ENCODE measurements at regions not wholly inside any gene's neighbourhood (a gene's known extent, or its start where the extent isn't known, plus 50 kb on each side); places are given as distances from the start of the nearest gene placed in this dataset.
"Not testable (repeated sequence)": the region's sequence is repeated elsewhere in the genome, so short reads cannot be mapped to it uniquely, and the experiment has no call there.

DNA sequence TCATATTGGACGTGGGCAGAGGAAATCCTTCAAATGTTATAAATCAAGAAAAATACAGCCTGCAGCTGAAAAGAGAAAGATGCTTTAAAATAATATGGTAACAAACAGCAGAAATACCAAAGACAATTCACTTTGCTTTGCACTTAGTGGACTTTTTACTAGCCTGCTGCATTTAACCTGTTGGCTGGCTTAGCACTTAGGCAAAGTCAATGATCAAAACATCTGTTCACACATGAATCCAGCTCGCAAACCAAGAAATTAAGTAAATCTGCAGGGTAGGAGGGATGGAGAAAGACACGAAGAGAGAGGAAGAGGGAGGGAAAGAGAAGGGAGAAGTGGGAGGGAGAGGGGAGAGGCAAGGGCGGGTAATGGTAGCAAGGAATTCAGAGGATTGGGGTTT, 103.6 kb upstream of the RAB4A start:
- DNase-seq: no peak

DNA sequence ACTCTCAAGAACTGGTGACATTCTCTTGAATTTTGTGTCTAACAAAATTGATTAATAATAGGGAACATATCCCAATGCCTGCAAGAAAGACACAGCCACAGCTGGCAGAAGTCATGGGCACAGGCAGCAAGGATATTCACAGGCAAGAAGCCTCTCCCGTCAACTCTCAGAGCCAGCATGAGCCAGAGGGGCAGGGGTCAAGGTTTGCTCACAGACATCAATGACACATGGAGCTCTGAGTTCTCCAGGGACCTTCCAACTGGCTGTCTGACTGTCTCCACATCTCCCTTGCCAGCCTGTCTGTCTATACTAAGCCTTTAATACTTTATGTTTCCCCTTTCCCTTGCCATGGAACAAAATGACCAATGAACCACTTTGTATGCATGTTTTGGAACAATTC, 101.5 kb upstream of the RAB4A start:
- DNase-seq: no peak

DNA sequence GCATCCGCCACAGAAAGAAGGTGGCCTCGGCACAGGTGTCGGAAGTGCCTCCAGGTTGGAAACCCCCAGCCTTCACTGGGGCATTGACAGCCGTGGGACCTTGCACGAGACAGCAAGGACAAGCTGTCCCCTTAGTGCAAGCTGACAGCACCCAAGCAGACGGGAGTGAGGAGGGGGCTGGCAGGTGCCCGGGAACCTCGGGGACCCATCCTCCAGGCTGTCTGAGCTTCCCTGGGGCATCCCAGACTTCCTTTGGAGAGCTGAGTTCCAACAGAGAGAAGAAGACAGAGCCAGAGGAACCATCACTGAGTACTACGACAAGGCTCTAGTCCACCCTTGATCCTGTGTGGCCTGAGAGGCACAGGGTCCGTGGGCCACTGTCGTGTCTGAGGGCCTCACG, 100.6 kb upstream of the RAB4A start:
- DNase-seq: no peak

DNA sequence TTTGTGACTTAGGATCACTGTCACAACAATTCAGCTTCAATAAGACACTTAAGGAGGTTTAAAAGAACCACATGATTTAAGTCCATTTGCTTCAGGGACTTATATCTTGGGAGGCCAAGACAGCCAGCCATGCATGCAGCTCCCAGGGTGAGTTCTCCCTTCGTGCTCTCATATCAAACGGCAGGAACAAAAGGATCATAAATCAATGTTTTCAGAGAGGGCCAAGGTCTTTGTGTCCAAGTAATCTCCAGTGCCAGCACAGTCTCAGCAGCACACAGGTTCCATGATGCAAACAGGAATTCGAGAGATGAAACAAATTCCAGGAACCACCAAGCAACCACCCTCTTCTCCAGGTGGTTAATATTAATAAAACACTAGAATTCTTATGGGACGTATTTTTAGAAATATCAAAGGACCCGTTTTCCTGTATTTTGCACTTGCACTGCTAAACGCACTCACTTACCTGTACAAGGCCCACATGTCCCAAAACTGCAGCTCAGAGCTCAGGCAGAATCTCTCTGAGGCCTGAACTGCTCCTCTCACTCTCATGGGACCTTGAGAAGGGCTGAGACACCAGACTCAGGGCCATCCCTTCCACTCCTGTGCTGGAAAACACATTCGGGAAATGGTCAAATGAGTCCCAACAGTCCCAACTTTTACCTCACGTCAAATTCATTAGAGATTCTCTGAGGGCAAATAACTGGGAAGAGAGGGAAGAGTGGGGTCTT, 100.0 kb upstream of the RAB4A start:
- DNase-seq: no peak

DNA sequence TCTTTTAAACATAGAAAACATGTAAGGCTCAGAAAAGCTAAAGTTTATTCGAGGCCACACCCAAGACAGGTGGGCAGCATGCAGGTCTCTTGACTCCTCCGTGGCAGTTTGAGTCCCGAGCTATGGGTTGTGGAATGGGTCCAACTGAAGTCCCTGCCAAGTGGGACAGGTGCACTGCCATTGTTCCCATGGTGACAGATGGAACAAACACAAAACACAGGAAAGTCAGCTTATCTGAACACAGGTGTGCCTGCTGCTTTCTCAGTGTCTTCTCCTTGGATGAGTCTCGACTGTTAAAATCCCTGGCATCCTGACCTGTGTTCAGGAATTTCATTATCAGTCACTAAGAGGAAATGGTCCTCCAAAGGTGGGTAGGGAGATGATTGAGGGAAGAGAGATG, 99.0 kb upstream of the RAB4A start:
- peak; percentile 90 for DNase-seq

DNA sequence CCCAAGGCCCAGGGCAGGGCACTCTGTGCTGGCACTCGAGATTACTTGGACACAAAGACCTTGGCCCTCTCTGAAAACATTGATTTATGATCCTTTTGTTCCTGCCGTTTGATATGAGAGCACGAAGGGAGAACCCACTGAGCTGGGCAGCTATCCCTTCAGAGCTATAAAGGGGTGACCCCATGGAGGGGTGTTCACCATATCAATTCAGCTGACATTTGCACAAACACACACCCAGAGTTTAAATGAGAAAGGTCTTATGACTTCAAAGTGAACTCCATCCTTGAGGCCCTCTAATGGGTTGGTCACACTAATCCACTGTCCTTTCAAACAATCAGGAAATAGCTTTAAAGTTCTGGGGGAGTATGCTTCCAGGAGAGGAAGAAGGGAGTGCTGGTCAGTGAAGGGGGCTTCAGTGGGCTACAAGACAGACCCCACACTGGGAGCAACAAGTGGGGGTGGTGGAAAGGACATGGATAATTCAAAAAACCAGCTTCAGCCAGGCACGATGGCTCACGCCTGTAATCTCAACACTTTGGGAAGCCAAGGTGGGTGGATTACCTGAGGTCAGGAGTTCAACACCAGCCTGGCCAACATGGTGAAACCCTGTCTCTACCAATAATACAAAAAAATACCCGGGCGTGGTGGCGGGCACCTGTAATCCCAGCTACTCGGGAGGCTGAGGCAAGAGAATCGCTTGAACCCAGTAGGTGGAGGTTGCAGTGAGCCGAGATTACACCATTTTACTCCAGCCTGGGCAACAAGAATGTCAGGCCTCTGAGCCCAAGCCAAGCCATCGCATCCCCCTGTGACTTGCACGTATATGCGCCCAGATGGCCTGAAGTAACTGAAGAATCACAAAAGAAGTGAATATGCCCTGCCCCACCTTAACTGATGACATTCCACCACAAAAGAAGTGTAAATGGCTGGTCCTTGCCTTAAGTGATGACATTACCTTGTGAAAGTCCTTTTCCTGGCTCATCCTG, 97.1 kb upstream of the RAB4A start:
- not testable (repeated sequence) for DNase-seq

DNA sequence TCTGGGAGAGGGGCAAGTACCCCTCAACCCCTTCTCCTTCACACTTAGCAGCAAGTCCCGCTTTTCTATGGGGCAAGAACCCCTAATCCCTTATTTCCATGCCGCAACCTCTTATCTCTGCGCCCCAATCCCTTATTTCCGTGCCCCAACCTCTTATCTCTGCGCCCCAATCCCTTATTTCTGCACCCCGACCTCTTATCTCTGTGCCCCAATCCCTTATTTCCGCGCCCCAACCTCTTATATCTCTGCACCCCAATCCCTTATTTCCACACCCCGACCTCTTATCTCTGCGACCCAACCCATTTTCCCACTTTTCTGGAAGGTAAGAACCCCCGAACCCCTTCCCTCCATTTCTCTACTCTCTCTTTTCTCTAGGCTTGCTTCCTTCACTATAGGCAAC, 95.6 kb upstream of the RAB4A start:
- DNase-seq: not testable (repeated sequence)

DNA sequence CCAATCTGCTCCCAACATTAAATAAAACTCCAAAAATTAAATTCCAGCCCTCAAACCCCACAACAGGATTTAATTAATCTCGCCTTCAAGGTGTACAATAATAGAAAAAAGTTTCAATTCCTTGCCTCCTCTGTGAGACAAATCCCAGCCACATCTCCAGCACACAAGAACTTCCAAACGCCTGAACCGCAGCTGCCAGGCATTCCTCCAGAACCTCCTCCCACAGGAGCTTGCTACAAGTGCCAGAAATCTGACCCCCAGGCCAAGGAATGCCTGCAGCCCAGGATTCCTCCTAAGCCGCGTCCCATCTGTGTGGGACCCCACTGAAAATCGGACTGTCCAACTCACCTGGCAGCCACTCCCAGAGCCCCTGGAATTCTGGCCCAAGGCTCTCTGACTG, 94.5 kb upstream of the RAB4A start:
- DNase-seq: not testable (repeated sequence)

DNA sequence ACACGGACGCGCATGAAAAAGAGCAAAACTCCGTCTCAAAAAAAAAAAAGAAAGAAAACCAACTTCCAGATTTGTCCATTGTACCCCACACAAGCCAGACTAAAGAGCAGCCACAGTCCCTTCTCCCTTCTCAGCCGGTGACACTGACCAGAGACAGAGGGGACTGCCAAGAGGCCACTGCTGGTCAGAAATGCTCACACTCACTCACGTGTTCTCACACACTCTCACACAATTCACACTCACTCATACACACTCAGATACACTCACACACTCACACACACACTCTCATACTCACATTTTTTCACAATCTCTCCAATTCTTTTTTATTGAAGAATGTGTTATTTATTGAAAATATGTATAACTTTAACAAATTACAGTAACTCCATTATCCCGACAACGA, 90.8 kb upstream of the RAB4A start:
- DNase-seq: no peak

DNA sequence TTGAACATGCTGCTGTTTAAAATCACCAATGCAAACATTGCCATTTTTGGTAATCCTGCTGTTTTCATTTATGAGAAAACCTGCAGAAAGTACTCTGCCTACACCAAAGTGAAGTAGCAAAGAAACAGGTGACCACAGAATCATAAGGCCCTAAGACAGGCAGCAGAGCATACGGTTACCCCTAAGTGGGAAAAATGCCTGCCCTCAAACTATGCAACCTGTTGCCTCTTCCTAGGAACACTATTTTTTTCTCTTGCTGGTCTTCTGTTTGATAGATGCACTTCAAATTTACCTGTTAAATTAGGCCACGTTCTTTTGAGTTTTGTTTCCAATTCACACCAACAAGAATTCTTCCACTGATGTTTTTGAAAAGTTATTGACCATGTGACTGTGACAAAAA, 89.5 kb upstream of the RAB4A start:
- DNase-seq: no peak

DNA sequence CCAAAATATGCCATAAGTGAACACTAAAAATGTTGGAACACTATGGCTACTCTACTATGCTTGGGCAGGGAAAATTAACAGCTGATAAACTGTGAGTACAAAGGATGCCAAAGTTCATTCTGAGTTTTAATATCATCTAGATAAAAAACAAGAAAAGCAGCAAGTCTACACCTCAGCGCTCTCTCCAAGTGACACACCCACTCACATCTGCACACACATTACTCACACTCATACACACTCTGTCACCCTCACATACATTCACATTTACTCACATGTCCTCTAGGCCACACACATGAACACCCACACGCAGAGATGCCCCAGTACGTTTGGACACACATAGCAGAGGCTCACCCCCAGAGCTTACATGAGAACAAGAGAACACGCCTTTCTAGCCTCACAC, 87.3 kb upstream of the RAB4A start:
- DNase-seq: no peak

DNA sequence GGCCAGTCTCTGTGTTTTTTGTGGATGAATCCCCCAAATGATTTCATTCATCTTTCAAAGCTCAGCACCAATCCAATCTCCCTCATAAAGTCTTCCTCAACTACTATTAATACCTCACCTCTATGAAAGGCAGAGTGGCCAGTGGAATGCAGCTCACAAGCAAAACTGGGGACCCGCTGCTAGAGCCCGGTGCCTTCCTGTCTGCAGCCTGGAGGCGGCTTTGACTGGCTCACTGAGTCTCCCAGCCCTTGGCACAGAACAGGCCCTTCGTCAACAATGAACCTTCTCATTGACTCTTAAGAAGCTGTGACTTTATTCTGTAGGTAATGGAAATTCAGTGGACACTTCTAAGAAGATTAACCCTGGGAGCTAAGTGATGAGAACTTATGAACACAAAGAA, 86.8 kb upstream of the RAB4A start:
- no peak for DNase-seq

DNA sequence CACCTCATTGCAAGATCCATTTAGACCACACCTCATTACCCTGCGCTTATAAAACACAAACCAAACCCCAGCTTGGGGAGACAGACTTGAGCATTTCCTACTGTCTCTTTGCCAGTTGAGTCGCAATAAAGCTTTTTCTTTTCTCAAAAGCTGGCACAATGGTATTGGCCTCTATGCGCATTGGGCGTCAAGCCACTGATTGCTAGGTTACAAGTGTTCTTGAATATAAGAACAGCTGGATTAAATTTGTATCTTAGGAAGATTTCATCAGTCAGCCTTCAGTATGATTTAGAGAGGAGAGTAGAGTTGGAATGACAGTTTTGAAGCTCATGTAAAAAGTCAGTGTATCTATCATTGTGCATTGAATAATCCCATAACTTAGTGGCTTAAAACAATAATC, 84.9 kb upstream of the RAB4A start:
- no peak for DNase-seq

DNA sequence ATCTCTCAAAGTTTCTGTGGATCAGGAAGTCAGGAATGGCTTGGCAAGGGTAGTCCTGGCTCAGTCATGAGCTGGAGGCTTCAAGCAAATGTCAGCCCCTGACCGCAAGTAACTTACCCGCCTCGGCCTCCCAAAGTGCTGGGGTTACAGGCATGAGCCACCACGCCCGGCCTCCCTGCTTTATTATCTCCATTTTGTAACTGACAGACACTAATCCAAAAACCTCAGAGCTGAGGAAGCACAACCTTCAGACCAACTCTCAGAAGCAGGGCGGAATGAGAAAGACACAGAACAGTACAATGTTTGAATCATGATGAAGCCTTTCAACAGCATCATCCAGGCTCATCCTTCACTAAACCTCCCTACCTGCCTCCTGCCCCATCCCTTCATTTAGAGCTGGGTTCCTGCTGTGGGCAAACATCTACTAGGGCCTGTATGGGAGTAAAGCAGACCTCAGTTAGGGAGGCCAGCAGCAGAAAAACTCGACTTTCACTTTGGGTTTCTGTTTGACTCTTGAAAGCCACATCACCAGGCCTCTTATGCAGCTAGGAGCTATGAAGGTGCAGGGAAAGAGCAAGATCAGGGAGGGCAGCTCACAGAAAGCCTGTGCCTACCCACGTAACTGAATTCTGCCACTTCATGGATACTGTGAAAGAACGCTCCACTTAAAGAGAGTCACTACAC, 84.4 kb upstream of the RAB4A start:
- no peak for DNase-seq

DNA sequence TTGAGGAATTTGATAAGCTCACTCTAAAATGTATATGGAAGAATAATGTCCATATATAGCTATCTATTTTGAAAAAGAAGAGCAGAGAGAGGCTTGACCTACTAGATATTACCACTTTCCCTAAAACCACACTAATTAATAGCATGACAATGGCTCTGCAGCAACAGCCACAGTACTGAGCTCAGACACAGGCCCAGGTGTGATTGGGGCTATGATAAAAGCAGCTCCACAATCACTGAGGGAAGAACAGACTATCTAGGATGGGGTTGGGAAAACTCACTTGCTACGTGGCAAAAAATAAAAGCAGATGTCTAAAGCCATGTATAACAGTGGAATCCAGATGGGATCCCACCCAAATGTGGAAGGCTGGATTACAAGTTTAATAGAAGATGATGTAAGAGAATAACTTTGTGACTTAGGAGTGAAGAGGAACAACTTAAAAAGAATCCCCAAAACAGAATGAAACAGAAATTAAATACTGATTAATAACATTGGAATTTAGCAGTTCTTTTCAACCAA, 80.8 kb upstream of the RAB4A start:
- no peak for DNase-seq

DNA sequence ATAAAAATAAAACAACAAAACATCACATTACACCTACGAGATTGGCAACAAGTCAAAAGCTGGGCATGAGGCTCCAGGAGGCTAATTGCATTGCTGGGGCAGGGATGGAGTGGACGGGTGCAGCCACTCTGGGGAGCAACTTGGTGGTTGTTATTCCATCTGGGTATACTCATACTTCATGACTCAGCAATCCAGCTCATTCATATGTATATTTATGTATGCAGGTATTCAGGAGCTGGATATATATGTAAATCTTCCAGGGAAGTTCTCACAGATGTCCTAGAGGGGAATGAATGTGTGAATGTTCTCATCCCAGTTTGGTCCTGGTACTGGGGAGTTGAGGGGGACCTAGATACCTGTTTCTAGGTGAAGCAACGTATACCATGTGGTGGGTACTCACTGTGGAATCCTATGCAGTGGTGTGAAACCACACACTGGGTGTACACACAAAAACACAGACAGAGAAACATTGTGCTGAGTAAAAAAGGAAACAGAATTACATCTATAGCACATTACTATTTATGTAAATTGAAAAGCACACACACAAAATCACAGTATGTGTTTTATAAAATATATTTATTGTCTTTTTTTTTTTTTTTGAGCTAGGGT, 79.7 kb upstream of the RAB4A start:
- DNase-seq: no peak

DNA sequence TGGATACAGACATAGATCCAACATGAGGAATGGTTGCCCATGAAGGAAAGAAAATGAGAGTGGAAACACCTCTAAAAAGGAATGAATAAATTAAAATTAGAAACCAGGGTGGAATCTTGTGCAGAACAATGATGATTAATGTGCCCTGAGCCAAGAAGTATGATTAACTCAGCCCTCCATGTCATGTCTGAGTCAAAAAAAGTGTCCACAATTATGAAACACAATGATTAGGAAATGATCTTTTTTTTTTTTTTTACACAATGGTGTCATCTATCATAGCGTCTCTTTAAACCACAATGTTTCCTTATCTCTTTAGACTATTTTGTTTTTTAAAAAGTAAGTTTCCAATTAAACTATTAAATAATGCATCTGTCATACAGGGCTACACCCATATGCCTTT, 78.9 kb upstream of the RAB4A start:
- no peak for DNase-seq

DNA sequence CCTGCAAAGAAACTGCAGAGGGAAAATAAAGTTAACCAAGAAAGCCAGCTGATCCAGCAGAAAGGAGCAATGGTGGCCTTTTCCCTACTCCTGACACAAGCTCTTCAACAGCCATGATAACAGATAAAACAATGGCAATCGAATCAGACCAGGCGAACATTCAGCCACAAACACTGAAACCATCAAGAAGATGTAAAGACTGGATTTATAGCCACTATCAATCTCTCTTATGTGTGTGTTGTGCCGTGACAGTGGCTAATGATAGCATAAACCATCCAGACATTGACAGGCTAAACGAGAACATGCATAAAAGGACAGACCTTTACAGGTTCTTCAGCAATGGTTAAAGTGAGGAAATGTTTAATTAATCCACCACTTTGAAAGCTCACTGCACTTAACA, 78.1 kb upstream of the RAB4A start:
- no peak for DNase-seq

DNA sequence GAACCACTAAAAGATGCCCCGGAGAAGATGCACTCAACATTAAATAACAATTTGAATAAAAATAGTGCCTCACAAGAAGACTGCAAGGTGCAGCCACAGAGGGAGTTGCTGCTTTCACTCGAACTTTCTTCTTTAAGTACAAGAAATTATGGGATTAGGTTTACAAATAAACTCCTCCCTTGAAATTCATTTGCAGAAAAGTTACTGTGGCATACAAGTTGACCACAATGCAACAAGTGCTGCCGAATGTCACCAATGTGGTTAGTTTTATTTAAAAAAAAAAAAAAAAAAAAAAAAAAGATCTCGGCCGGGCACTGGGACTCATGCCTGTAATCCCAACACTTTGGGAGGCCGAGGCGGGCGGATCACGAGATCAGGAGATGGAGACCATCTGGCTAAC, 76.8 kb upstream of the RAB4A start:
- DNase-seq: no peak

DNA sequence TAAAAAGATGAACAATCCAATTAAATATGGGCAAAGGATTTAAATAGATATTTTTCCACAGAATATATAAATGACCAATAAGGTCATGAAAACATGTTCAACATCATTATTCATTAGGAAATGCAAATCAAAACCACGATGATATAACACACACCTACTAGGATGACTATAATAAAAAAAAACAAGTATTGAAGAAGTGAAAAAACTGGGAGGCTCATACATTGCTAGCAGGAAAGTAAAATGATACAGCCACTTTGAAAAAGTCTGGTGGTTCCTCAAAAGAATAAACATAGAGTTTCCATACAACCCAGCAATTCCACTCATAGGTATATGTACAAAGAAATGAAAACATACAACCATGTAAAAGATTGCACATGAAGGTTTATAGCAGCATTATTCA, 75.7 kb upstream of the RAB4A start:
- DNase-seq: no peak

DNA sequence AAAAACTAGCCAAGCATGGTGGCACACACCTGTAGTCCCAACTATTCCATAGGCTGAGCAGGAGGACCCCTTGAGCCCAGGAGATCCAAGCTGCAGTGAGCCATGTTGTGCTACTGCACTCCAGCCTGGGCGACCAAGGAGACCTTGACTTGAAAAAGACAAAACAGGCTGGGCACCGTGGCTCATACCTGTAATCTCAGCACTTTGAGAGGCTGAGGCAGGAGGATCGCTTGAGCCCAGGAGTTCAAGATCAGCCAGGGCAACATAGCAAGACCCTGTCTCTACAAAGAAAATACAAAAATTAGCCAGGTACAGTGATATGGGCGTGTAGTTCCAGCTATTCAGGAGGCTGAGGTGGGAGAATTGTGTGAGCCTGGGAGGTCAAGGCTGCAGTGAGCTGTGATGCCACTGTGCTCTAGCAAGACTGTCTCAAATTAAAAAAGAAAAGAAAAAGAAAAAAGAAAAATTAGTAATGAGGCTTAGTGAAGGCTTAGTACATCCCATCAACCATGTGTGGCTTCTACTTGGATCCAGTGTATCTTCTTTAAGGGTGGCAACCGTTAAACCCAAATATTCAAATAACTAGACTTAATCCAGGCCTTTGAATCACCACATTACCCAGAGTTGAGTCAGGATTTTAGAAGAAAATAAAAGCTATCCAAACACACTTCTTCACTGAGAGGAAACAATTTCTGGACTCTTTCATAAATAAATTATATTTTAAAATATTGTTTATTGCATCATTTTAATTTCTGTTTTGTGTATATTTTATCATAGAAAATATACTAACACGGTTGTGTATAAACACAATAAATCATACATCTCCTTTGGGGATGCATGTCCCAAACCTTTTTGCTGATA, 74.3 kb upstream of the RAB4A start:
- no peak for DNase-seq

DNA sequence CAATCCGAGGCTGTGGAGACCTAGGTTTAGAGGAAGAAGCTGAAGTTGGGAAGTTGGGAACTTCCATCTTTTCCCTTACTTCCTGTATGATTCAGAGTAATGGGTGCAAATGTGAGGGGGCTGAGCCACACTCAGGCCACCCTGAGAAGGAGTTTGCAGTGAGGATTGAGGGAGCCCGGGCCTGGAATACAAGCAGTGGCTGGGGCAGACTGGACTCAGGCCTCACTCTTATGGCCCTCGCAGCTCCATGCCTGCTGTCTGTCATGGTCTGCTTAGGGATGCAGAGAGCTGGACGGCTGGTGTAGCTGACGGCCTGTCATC, 73.7 kb upstream of the RAB4A start:
- DNase-seq: no peak
